Stimulated activated CD8-positive, alpha-beta memory T cell treated with anti-CD3 and anti-CD28 coated beads, Interleukin-2, amount 100 ng/mL, for 48 hours (primary cell): ENCODE measurements at regions not wholly inside any gene's neighbourhood (a gene's known extent, or its start where the extent isn't known, plus 50 kb on each side); places are given as distances from the start of the nearest gene placed in this dataset.
"Not testable (repeated sequence)": the region's sequence is repeated elsewhere in the genome, so short reads cannot be mapped to it uniquely, and the experiment has no call there.

Source experiments
- DNase-seq, 2 donors: peaks; one replicate each; pipeline ENCODE4 v3.0.0-alpha.2; 2020; ENCODE audit warnings: low read depth in 2 of 2

DNA sequence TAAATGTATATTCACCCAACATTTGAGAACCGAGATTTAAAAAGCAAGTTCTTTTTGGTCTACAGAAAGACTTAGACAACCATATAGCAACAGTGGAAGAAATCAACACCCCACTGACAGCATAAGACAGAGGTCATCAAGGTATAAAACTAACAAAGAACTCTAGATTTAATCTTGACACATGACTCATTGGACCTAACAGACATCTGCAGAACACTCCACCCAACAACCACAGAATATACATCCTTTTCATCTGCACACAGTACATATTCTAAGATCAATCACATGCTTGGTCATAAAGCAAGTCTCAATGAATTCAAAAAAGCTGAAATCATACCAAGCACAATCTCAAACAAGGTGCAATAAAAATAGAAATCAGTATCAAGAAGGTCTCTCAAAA is 65.8 kb downstream of the SPIN4 start:
- DNase-seq, result no peak

DNA sequence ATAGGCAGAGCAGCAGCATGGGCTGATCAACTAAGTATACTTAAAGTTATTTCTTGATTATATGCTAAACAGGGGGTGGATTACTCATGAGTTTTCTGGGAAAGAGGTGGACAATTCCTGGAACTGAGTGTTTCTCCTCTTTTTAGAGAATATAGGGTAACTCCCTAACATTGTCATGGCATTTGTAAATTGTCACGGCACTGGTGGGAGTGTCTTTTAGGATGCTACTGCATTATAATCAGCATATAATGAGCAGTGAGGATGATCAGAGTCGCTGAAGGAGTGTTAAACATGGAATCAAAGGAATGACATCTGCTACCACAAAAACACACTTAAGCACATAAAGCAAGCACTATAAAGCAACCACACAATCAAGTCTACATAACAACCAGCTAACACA is 66.5 kb downstream of the SPIN4 start:
- no peak for DNase-seq

DNA sequence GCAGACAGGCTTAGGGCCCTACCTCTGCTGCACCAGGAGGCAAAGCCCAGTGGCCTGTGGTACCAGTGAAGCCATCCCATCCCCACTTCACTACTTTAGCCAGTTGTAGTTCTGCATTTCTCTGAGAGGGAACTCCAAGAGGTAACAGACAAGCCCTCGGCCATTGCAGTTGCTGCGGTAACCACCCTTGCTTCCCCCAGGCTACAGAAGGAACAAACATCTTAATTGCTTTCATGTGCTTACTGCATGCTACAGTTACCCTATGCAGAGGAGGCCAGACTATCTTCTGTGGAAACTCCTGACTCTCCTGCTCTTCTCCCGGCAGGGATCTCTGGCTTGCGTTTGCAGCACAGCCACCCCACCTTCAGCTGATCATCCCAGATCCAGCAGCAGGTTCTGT is 67.8 kb downstream of the SPIN4 start:
- DNase-seq, result no peak

DNA sequence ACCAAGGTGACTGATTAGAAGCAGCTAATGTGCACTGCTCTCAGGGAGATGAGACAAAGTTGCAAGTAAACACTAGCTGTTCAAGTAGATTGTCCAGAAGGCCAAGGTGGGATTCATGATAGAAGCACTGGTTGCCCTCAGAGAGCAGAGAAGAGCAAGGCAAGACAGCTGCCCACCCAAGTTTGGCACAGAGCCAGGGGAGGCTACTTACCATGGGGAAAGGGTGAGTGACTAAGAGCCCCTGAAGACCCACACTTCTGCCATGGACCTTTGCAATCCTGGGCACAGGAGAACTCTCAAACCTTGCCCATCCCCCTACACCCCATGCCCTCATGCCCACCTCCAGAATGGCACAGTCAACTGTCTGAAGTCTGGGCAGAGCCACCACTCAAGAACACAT is 68.3 kb downstream of the SPIN4 start:
- no peak for DNase-seq

DNA sequence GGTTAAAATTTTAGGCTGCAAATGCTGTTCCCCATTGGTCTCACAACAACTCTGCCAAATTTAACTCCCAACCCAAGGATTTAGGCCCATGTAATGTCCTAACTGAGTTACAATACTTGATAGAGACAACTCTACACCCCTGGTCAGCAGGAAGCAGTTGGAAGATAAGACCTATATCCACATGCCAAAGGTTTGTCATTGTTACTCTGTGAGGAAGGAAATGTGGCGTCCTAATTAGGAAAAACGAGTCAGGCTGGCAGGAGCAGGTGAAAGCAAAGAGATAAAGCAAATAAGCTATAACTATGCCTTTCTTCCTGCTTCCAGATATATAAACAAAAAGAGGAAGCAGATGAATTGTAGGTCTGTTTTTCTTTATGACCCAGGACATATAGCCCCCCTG is 69.1 kb downstream of the SPIN4 start:
- no peak for DNase-seq

DNA sequence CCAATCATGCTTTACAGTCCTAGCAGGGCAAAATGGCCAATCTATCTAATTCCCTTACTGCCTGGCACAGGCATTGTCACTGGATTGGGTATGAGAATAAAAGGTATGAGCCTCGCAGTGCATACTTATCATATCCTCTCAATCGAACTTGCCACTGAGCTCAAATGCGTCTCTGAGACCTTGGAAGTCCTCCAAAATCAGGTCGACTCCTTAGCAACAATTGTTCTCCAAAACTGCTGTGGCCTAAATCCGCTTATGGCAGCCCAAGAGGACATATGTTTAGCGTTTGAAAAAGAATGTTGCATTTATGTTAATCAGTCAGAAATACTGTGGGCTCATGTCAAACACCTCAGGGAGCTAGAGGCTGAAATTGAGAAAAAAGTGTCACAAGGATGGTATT is 69.7 kb downstream of the SPIN4 start:
- no peak for DNase-seq

DNA sequence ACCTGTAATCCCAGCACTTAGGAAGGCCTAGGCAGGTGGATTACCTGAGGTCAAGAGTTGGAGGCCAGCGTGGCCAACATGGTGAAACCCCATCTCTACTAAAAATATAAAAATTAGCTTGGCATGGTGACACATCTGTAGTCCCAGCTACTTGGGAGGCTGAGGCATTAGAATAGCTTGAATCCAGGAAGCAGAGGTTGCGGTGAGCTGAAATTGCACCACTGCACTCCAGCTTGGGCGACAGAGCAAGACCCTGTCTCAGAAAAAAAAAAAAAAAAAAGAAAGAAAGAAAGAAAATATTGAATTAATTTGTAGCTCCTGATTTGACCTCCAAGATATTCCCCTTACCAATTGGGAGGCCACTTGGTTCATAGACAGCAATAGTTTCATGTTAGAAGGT is 73.7 kb downstream of the SPIN4 start:
- DNase-seq, result not testable (repeated sequence)

DNA sequence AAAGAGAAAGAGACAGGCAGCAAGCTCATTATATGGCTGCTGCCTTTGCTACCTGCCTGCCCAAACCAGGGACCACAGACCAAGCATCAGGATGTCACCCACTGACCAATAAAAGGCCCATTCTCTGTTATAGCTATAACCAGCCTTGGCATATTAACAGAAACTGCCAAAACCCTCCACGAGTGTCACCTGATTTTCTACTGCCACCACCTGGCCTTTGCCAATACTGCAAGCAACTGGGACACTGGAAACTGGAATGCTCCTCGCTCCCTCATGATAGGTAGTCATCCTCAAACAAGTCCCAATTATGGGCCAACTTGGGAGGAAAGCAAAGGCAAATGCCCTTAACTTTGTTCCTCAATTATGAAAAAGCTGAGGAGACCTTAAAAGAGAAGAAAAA is 76.0 kb downstream of the SPIN4 start:
- DNase-seq, result peak; percentile 0 to 12

DNA sequence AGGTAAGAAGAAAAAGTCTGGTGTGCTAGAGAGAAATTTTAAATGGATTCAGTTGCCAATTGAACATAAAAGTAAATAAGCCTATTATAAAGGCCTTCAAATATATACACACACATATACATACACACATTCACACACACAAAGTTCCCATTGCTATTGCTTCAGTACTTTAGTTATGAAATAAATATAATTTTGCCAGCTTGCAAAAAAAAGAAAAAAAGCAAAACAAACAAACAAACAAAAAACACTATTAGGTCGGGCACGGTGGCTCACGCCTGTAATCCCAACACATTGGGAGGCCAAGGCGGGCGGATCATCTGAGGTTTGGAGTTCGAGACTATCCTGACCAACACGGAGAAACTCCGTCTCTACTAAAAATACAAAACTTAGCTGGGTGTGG is 80.3 kb downstream of the SPIN4 start:
- no peak for DNase-seq

DNA sequence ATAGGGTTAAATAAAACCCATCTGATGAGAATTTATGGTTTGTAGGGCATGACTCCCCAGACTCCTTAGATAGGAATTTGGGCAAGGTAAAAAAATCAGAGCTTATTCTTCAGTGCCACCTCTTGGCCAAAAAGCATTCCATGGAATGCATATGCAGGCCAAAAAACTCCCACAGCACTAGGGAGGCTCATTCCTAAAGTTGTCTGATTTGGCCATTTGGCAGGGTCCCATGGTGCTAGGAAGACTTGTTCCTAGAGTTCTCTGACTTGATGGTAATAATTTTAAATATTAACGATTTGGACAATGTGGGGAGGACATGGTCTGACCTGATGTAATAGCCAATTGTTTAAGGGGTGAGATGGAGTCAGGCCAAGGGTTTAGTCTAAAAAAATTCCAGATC is 93.0 kb downstream of the SPIN4 start:
- no peak for DNase-seq

DNA sequence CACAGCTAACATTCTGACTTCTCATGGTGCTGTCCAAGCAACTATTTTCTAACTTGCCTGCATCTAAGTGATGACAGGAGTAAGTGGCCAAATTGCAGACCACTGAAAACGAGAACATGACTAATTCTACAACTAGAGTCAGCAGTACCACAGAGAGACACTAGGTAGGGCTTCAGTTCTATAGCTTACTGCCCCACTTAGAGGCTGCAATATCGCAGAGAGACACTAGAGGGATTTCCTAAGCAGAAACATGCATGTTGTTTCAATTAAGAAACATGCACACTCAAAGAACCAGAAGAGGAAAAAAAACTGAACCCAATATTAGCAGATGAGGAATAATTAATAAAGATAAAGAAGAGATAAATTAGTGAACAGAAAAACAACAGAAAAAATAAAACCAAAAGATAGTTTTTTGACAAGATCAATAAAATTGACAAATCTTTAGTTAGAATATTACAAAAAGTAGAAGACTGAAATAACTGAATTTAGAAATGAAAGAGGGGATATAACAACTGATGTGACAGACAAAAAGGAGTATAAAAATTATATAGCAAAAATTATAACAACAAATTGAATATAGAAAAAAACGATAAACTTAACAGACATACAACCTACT is 100.8 kb downstream of the SPIN4 start:
- peak; percentile 1 to 2 for DNase-seq

DNA sequence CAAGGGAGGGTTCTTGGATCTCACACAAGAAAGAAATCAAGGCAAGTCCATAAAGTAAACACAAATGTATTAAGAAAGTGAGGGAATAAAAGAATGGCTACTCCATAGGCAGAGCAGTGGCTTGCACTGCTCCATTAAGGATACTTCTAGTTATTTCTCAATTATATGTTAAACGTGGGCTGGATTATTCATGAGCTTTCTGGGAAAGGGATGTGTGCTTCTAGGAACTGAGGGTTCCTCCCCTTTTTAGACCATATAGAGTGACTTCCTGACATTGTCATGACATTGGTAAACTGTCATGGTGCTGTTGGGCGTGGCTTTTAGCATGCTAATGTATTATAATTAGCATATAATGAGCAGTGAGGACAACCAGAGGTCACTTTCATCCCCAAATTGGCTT is 108.4 kb downstream of the SPIN4 start:
- DNase-seq, result not testable (repeated sequence)

DNA sequence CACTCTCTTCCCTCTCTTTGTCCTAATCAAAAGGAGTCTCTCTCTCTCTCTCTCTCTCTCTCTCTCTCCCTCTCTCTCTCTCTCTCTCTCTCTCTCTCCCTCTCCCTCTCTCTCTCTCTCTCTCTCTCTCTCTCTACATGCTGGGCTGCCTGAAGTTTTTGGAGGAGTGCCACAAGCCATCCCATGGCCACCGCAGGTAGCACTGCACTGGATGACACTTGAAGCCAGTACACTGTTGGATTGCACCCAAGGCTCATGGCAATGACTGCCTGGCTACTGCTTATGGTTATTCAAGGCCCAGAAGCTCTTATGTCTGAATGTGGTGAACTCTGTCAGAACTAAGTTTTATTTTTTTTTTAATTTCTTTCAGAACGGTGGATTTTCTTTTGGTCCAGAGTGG is 115.2 kb downstream of the SPIN4 start:
- not testable (repeated sequence) for DNase-seq

DNA sequence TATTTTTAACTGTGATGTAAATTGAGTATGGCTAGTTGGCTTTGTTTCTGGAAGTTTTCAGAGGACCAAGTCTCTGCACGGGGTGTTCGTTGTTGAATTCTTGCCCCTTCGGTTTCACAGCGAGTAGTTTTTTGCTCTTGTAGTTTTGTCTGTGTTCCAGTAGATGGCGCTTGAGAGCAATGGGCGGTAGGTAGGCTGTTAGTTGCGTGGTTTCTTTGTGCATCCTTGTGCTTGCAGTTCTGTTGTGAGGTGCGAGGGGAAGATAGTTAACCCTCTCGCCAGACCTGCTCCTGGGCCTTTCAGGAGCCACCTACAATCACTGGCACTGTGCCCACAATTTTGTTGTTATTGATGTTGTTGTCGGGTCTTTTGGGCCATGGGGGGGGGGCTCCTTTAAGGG is 118.1 kb downstream of the SPIN4 start:
- not testable (repeated sequence) for DNase-seq

DNA sequence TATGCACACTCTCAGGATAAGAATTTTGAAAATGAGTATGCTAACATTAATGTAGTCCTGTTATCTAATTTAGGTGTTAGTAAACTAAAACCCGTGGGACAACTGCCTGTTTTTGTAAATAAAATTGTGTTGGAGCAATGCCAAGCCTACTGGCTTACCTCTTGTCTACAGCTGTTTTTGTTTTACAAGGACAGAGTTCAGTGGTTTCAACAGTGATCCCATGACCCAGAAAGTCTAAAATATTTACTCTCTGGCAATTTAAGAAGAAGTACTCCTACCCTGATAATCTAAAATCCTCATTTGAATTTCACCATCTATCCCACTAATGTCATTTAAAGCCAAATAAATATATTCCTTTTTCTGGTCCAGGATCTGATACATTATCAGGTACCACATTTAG is 132.9 kb downstream of the SPIN4 start:
- not testable (repeated sequence) for DNase-seq

DNA sequence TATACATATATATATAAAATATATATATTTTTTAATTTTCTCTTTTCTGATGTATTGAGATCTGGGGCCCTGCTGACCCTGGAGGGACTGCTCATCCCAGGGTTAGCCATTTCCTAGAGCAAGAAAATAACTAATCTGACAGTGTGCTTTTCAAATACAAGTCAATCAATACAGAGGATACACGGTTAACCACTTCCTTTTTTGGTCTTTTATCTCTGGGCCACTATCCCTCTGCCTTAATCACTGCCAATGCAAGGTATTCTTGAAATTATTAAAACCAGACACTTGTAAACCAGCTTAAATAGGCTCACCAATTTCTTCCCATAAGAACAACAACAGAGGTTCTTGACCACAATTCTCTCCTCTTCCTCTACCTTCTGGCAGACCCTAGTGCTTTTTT is 133.6 kb downstream of the SPIN4 start:
- not testable (repeated sequence) for DNase-seq

DNA sequence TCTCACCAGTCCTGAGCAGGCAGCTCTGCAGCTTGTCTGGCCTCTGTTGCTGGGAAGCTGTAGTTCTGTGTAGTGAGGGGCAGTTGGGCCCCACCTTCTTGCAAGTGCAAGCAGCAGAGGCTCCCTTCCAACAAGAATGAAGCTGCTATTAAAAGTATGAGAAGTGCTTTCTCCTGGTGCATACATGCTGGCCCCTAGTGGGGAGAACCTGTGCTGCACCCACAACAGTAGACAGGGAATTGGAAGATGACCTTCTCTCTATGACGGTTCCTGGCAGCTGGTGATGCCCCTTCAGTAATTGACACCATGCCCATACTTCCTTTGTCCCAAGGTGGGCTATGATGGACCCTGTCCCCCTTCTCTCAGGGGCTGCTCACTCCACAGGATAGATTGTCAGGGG is 141.5 kb downstream of the SPIN4 start:
- not testable (repeated sequence) for DNase-seq

DNA sequence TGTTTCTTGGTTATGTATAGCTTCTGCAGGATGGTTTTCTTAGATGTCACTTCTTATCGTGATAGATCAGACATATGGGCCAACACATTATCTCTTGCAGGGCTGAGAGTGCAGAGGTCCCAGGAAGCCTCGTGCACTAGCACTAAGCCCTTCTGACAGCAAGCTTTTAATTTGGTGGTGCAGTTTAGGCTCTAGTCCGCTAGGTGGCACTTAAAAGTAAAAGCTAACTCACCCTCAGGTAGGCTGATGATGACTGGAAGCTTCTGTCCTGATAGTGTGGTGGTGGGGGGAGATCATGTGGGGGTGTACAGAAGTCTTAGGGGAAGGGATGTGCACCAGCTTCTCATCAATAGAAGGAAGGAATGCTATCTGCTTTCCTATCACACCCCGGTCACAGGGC is 142.0 kb downstream of the SPIN4 start:
- DNase-seq, result not testable (repeated sequence)

DNA sequence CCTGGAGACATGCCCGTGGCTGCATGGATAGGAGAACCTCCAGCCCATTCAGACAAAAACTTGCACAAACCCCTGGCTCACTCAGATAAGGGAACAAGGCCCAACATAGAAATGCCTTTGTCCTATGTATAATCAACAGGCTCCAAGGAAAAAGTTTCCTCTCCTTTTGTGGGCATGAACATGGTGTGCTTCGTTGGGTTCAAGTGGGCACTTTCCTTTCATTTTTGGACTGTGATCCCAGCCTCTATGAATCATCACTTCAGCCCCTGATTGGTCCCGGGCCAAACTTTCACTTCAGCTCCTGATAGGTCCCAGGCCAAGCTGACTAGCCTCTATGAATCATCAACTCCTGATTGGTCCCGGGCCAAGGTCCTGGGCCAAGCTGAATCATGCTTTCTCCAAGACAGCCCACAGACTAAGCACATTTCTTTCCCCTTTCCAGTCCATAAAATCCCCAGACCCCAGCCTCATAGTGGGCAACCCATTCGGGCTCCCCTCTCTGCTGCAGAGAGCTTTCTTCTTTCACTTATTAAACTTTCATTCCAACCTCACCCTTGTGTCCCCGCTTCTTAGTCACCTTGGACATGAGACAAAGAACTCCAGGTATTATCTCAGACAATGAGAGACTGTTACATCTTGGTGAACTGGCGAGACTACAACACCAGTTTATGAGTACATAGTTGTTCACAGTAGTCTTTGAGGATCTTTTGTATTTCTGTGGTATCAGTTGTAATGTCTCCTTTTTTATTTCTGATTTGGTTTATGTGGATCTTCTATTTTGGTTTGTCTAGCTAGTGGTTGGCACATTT is 146.7 kb downstream of the SPIN4 start:
- DNase-seq, result not testable (repeated sequence)

DNA sequence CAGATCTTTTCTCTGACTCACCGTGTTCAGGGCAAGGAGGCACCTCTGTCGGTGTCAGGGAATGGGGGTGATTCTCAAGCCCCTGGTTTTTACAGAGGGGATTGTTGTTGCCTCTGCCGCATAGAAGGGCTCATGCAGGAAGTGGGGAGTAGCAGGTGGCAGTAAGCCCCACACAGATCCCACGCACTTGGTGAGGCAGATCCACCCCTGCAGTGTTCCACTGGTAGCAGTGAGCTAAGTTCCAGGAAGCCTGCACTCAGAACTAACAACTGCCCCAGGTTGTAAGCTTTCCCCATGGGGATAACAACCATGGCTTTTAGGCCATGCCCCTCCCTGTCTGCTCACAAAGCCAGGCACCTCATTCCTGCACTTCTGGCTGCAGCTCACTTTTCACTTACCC is 149.1 kb downstream of the SPIN4 start:
- not testable (repeated sequence) for DNase-seq

DNA sequence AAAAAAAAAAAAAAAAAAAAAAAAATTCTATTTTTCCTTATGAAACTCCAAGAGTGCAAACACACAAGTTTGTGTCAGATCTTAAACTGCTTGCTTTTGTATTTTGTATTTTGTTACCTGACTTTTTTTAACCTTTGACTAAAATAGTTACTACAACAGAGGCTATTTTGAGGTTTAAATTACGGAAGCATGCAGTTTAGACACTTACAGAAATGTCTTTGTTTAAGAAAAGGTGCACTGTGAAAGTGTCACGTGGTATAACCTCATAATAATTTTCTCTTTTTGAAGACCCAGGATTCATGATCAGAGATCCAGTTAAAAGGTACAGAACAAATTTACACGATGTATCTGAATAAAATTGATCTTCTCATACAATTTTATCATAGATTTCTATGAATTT is 152.4 kb downstream of the SPIN4 start:
- not testable (repeated sequence) for DNase-seq

DNA sequence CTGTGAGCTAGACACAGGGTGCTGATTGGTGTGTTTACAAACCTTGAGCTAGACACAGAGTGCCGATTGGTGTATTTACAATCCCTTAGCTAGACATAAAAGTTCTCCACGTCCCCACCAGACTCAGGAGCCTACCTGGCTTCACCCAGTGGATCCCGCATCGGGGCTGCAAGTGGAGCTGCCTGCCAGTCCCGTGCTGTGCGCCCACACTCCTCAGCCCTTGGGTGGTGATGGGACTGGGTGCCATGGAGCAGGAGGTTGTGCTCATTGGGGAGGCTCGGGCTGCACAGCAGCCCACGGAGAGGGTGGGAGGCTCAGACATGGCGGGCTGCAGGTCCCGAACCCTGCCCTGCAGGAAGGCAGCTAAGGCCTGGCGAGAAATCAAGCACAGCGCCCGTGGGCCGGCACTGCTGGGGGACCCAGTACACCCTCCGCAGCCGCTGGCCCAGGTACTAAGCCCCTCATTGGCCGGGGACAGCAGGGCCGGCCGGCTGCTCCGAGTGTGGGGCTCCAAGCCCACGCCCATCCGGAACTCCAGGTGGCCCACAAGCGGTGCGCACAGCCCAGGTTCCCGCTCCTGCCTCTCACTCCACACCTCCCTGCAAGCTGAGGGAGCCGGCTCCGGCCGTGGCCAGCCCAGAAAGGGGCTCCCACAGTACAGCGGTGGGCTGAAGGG is 158.6 kb downstream of the SPIN4 start:
- not testable (repeated sequence) for DNase-seq

DNA sequence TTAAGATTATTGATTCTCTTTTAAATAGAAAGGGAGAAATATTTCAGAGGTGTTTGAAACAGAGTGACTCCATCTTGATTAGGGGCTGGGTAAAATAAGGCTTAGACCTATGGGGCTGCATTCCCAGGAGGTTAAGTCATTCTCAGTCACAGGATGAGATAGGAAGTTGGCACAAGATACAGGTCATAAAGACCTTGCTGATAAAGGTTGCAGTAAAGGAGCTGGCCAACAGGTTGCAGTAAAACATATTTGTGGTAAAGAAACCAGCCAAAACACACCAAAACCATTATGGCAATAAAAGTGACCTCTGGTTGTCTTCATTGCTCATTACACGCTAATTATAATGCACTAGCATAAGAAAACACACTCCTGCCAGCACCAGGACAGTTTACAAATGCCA is 165.0 kb downstream of the SPIN4 start:
- DNase-seq, result no peak
